ENCODE measurements at regions not wholly inside any gene's neighbourhood (a gene's known extent, or its start where the extent isn't known, plus 50 kb on each side); places are given as distances from the start of the nearest gene placed in this dataset.

- TF ChIP-seq POLR2AphosphoS5 (IDR thresholded peaks at IDR 0.05; ENCODE audit: low read depth): no peak
- TF ChIP-seq, protein P1, sequence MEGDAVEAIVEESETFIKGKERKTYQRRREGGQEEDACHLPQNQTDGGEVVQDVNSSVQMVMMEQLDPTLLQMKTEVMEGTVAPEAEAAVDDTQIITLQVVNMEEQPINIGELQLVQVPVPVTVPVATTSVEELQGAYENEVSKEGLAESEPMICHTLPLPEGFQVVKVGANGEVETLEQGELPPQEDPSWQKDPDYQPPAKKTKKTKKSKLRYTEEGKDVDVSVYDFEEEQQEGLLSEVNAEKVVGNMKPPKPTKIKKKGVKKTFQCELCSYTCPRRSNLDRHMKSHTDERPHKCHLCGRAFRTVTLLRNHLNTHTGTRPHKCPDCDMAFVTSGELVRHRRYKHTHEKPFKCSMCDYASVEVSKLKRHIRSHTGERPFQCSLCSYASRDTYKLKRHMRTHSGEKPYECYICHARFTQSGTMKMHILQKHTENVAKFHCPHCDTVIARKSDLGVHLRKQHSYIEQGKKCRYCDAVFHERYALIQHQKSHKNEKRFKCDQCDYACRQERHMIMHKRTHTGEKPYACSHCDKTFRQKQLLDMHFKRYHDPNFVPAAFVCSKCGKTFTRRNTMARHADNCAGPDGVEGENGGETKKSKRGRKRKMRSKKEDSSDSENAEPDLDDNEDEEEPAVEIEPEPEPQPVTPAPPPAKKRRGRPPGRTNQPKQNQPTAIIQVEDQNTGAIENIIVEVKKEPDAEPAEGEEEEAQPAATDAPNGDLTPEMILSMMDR (IDR thresholded peaks at IDR 0.05; ENCODE audit: insufficient read depth, low read length): no peak
- no peak for TF ChIP-seq SPI1 (IDR thresholded peaks at IDR 0.05; ENCODE audit: borderline replicate concordance, low read depth)
- no peak for TF ChIP-seq GABPA (IDR thresholded peaks at IDR 0.05; ENCODE audit: low read depth)
These were observed 779.6 kb downstream of the CDH18 start for GRCh38 chr5:19208397-19208796.

All from HL-60 (cell line).